HL-60 (cell line): ENCODE measurements at regions not wholly inside any gene's neighbourhood (a gene's known extent, or its start where the extent isn't known, plus 50 kb on each side); places are given as distances from the start of the nearest gene placed in this dataset.

Experiments
- CTCF ChIP-seq: IDR thresholded peaks from one replicate; pipeline ENCODE4 v1.5.1; 2011; ENCODE audit warnings: low read length, control low read depth, inconsistent platforms; ENCODE audit not compliant: insufficient read depth
- POLR2AphosphoS5 ChIP-seq: IDR thresholded peaks from 2 replicates; pipeline ENCODE4 v1.6.1; 2012; ENCODE audit warnings: low read depth

DNA sequence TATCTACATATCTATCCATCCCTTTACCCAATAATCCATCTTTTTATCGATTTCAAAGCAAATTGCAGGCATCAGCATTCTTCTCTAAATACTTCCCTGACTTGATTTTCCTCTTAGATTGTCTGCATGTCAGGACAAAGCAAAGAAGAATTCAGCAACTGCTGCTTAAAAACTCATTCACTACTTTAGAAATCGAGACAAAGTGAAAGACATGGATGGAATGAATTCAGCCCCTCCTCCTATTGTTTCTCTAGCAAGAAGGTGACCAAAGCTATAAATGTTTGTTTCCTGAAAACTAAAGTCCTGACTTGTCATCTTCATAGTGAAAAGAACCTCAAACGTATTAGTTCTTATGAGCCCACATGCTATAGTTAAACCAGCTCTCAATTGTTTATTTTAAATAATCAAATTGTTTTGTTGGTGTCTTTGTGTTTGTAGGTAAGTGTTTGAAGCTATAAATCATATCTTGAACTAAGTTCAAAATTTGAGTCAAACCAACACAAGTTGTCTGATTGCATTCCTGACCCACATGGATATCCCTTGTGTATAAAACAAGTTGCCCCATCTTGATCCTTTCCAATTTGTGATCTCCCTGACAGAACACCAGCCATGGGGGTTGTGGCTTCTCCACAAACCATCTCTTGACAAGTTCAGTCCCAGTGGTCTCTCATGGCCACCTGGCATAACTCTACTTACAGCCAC lies 58.6 kb upstream of the ARHGAP5 start:
- TF ChIP-seq CTCF (no peak), POLR2AphosphoS5 (no peak)
